SU-DHL-6 (cell line): ENCODE measurements at regions not wholly inside any gene's neighbourhood (a gene's known extent, or its start where the extent isn't known, plus 50 kb on each side); places are given as distances from the start of the nearest gene placed in this dataset.

Experiments
- H2AFZ ChIP-seq: fragments of 200-600 bp; sonication (generic); 2 replicates; pipeline ENCODE4 v1.6.1; 2014; ENCODE audit warnings: low read depth, mild to moderate bottlenecking, moderate library complexity, mixed read lengths, antibody characterized with exemption, low read length; ENCODE audit not compliant: severe bottlenecking
- H3F3A ChIP-seq: fragments of 200-600 bp; shearing (Covaris generic); 2 replicates; pipeline ENCODE4 v1.6.0; 2016; ENCODE audit warnings: antibody characterized with exemption, mild to moderate bottlenecking; ENCODE audit not compliant: insufficient read depth
- H3K27ac ChIP-seq: fragments of 200-600 bp; sonication (generic); 2 replicates; pipeline ENCODE4 v1.5.1; 2016; ENCODE audit warnings: low read depth, mild to moderate bottlenecking, low read length, moderate library complexity, mixed read lengths
- H3K27me3 ChIP-seq: fragments of 200-600 bp; sonication (generic), shearing (Covaris generic); 2 replicates; pipeline ENCODE4 v1.6.0; 2014; ENCODE audit warnings: mild to moderate bottlenecking, low read length
- H3K36me3 ChIP-seq: fragments of 200-600 bp; sonication (generic); 2 replicates; pipeline ENCODE4 v1.6.1; 2014; ENCODE audit warnings: mild to moderate bottlenecking, low read length, mixed read lengths
- H3K4me2 ChIP-seq: fragments of 300-600, 200-600 bp; shearing (Covaris generic), sonication (generic); 2 replicates; pipeline ENCODE4 v1.6.0; 2014; ENCODE audit warnings: low read length, low read depth, mild to moderate bottlenecking; ENCODE audit not compliant: poor library complexity, severe bottlenecking
- H3K4me3 ChIP-seq: fragments of 200-600 bp; sonication (generic); 2 replicates; pipeline ENCODE4 v1.5.1; 2014; ENCODE audit warnings: antibody characterized with exemption, low read length, mild to moderate bottlenecking, mixed read lengths; ENCODE audit not compliant: insufficient read depth, poor library complexity, severe bottlenecking
- H3K79me2 ChIP-seq: fragments of 200-600 bp; sonication (generic); 2 replicates; pipeline ENCODE4 v1.6.1; 2014; ENCODE audit warnings: mild to moderate bottlenecking, low read length, moderate library complexity; ENCODE audit not compliant: insufficient read depth
- H3K9ac ChIP-seq: fragments of 200-600 bp; sonication (generic); 2 replicates; pipeline ENCODE4 v1.7.0; 2014; ENCODE audit warnings: mild to moderate bottlenecking, low read length
- H3K9me2 ChIP-seq: fragments of 200-600 bp; sonication (generic); replicated peaks from 2 replicates; pipeline ENCODE4 v1.6.1; 2014; ENCODE audit warnings: low read length; ENCODE audit not compliant: insufficient read depth
- H3K9me3 ChIP-seq: fragments of 200-600 bp; sonication (generic); 2 replicates; pipeline ENCODE4 v1.6.1; 2014; ENCODE audit warnings: low read length, mixed read lengths; ENCODE audit not compliant: insufficient read depth
- H4K20me1 ChIP-seq: fragments of 200-600 bp; sonication (generic); 2 replicates; pipeline ENCODE4 v1.6.1; 2014; ENCODE audit warnings: low read depth, mild to moderate bottlenecking, antibody characterized with exemption, low read length, moderate library complexity, mixed read lengths
- CTCF ChIP-seq: fragments of 200-600 bp; sonication (generic); IDR thresholded peaks from one replicate; pipeline ENCODE4 v1.5.1; 2017; ENCODE audit warnings: antibody characterized with exemption, mild to moderate bottlenecking, low read length, moderate library complexity; ENCODE audit not compliant: insufficient read depth, poor library complexity, severe bottlenecking
- EZH2phosphoT487 ChIP-seq: fragments of 200-600 bp; sonication (generic), shearing (Covaris generic); conservative IDR thresholded peaks from 2 replicates; pipeline ENCODE4 v1.6.1; 2018; ENCODE audit warnings: mild to moderate bottlenecking, antibody characterized with exemption, low read length, moderate library complexity, mixed read lengths

GRCh38 chr14:97387252-97387874 lies 590.2 kb downstream of the VRK1 start:
- TF ChIP-seq CTCF = no peak
- no peak for TF ChIP-seq EZH2phosphoT487
- Histone ChIP-seq H3K27ac (no peak overlapping the region), H3K4me2 (no peak overlapping the region), H3F3A (no peaks in the 10 kb centered on the region), H3K4me3 (no peak overlapping the region), H3K36me3 (no peaks in the 10 kb centered on the region), H3K9me2 (no peaks in the 10 kb centered on the region), H3K79me2 (no peaks in the 10 kb centered on the region), H3K9me3 (no peaks in the 10 kb centered on the region), H2AFZ (no peak overlapping the region), H4K20me1 (no peaks in the 10 kb centered on the region), H3K27me3 (no peaks in the 10 kb centered on the region), H3K9ac (no peak overlapping the region)

- Histone ChIP-seq H3K9ac (no peak overlapping the region), H3K4me3 (no peak overlapping the region), H4K20me1 (no peaks in the 10 kb centered on the region), H3F3A (no peaks in the 10 kb centered on the region), H2AFZ (no peak overlapping the region), H3K36me3 (no peaks in the 10 kb centered on the region), H3K9me3 (no peaks in the 10 kb centered on the region), H3K27me3 (no peaks in the 10 kb centered on the region), H3K9me2 (no peaks in the 10 kb centered on the region), H3K27ac (no peak overlapping the region), H3K4me2 (no peak overlapping the region), H3K79me2 (no peaks in the 10 kb centered on the region)
- no peak for TF ChIP-seq CTCF
- no peak for TF ChIP-seq EZH2phosphoT487
These were observed 591.2 kb downstream of the VRK1 start for GRCh38 chr14:97388408-97388807.

- H3F3A ChIP-seq = no peaks in the 10 kb centered on the region
- H2AFZ ChIP-seq = no peak overlapping the region
- no peak overlapping the region for H3K4me2 ChIP-seq
- H3K27ac ChIP-seq = no peak overlapping the region
- TF ChIP-seq CTCF (no peak), EZH2phosphoT487 (no peak)
- no peaks in the 10 kb centered on the region for H3K36me3 ChIP-seq
- H3K4me3 ChIP-seq = no peak overlapping the region
- no peak overlapping the region for H3K9ac ChIP-seq
- no peaks in the 10 kb centered on the region for H3K79me2 ChIP-seq
- H4K20me1 ChIP-seq = no peaks in the 10 kb centered on the region
- H3K9me2 ChIP-seq = no peaks in the 10 kb centered on the region
- no peaks in the 10 kb centered on the region for H3K9me3 ChIP-seq
- no peaks in the 10 kb centered on the region for H3K27me3 ChIP-seq
These were observed 593.0 kb downstream of the VRK1 start for GRCh38 chr14:97390096-97390724.
